GM10248 (cell line): ENCODE measurements at regions not wholly inside any gene's neighbourhood (a gene's known extent, or its start where the extent isn't known, plus 50 kb on each side); places are given as distances from the start of the nearest gene placed in this dataset.

Experiments used
- CTCF ChIA-PET: fragments of 300-600 bp; sonication (Branson Sonifier 250); formaldehyde crosslinking; extraction: SDS; loops from one replicate; lab custom pipeline; 2021; ENCODE audit warnings: antibody characterized with exemption; lab: Yijun Ruan, JAX
- POLR2A ChIA-PET: fragments of 350-650 bp; sonication (Branson Sonifier 250); formaldehyde crosslinking; extraction: SDS; loops from one replicate; lab custom pipeline; 2020; ENCODE audit warnings: antibody characterized with exemption; lab: Yijun Ruan, JAX
- DNase-seq: peaks from one replicate; pipeline ENCODE4 v3.0.0; 2012; ENCODE audit errors: extremely low spot score
- TF ChIP-seq, protein P1 (sequence below): IDR thresholded peaks from 2 replicates; pipeline ENCODE4 v1.5.1; 2012; ENCODE audit warnings: mild to moderate bottlenecking, low read depth; ENCODE audit errors: extremely low read depth, missing control alignments, control extremely low read depth

DNA sequence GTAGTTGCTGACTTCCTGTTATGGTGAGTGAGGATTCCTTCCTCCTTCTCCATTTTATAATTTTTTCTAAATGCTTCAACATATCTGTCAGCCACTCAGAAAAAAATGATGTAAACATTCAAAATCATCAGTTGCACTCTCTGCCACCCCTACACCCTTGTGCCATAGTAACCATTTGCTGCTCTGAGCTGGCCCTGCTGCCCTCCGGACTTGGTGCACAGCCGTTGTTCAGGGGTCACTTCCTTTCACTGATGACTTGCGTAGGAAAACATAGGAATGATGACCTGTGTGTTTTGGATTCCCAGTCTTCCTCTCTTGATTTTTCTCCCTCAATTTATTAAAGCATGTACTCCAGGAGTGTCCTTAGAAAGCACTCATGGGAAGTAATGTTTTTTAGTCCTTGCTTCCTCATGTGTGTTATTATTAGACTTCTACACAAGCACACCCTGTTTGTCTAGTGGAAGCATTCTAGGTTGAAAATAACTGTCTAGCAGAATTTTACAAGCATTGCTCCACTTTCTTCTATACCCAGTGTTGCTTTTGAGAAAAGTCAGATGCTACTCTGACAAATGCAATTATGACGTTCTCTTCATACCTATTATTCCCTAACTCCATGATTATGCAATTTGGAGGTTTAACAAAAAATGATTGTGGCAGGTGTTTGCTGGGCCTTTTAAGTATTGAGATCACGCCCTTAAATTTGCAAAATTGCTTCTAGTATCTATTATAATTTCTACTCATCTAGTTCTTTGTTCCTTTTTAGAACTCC, 62.6 kb upstream of the MTPN start:
- POLR2A ChIA-PET: no interaction called here
- TF ChIP-seq, protein P1, sequence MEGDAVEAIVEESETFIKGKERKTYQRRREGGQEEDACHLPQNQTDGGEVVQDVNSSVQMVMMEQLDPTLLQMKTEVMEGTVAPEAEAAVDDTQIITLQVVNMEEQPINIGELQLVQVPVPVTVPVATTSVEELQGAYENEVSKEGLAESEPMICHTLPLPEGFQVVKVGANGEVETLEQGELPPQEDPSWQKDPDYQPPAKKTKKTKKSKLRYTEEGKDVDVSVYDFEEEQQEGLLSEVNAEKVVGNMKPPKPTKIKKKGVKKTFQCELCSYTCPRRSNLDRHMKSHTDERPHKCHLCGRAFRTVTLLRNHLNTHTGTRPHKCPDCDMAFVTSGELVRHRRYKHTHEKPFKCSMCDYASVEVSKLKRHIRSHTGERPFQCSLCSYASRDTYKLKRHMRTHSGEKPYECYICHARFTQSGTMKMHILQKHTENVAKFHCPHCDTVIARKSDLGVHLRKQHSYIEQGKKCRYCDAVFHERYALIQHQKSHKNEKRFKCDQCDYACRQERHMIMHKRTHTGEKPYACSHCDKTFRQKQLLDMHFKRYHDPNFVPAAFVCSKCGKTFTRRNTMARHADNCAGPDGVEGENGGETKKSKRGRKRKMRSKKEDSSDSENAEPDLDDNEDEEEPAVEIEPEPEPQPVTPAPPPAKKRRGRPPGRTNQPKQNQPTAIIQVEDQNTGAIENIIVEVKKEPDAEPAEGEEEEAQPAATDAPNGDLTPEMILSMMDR: no peak
- DNase-seq: no peak
- CTCF ChIA-PET: interaction anchor here (1.0 kb wide), 1 partner anchor 16 kb away, joined by 3 read pairs; no protein-coding TSS in a partner anchor

DNA sequence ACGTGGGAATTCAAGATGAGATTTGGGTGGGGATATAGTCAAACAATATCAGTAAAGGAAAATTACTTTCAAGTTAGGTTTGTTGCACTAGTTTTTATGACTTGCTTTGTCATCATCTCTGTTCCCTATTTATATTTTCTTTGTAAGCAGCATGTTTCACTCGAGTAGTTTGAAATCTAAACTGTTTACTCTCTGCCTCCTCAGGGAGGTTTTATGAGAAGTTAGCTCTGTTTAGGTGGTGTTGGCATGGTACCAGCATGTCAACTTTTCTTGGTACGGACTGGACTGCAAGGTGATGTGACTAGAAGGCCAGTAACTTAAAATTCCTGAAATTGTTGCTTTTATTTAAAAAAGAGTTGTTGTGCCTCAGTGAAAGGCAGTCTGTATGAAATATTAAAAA, 59.2 kb upstream of the MTPN start:
- POLR2A ChIA-PET: no interaction called here
- CTCF ChIA-PET: interaction anchor here (0.9 to 1.3 kb wide), 2 partner anchors 11 to 78 kb away, joined by 3 to 4 read pairs; no protein-coding TSS in a partner anchor
- no peak for DNase-seq
- TF ChIP-seq, protein P1: no peak

DNA sequence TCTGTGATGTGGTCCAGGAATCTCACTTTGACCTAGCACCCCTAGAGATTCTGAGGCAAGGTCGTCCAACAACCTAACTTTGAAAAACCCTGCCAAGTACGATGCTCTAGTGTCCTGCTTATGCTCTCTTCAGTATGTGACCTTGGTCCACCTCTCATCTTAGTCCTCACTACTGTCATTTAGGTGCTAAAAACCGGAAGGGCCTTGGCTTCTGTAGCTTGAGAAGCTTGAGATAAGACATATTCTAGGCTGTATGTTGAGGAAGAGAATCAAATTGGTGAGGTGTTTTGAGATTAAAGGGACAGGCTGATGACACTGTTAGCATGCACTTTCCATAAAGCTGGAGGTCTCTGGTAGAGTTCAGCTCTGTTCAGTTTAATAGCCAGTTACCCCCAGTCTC, 57.0 kb upstream of the MTPN start:
- POLR2A ChIA-PET: no interaction called here
- TF ChIP-seq, protein P1: no peak
- no peak for DNase-seq
- CTCF ChIA-PET: interaction anchor here (1.0 to 1.6 kb wide), 3 partner anchors 10 to 82 kb away, joined by 3 to 5 read pairs (median 3); no protein-coding TSS in a partner anchor

DNA sequence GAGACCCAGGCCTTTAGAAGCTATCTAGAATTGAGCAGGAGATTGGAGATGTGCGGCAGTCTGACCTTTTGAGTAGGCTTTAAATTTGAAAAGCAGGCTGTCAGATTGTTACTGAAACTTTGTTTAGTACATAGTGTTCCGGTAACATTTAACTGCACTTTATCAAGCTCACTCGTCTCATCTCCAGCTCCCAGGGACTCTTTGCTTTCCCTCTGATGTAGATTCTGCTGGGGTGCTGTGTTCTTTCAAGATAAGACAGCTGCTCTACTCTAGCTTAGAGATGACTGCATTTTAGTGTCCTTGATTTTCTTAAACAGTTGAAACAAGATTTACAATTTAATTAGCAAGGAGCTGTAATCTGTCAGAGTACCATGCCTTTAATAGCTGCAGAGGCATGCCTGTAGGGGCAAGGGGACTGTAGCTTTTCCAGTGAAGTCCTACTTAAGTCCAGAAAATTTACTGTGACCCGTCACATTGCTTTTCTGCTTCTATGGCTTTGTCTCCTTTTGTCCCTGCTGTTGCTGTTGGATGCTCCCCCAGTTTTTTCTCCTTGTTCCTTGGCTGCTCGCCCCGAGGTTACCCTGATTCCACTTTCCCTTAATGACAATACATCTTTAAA, 56.4 kb upstream of the MTPN start:
- POLR2A ChIA-PET: no interaction called here
- DNase-seq: no peak
- TF ChIP-seq, protein P1: no peak
- CTCF ChIA-PET: interaction anchor here (1.0 to 1.6 kb wide), 2 partner anchors 10 to 82 kb away, joined by 3 to 5 read pairs; no protein-coding TSS in a partner anchor

DNA sequence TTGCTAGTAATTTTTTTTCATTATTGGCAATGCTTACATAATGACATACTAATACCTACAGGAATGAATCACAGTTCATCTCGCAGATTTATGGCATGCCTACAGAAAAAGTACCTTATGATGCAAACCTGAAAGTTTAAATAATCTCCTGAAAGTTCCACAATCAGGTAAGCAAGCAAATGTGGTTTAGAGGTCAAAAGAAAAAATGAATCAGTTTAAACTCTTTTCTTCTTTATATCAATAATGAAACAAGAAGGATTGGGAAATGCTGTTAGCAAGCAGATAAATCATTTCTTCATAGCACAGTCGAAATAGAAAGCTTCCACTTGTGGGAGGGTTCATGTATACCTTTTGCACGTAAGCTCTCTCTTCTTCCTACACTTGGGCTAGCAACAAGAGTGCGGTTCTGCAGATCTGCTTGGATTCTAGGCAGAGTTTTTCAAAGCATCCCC, 53.7 kb upstream of the MTPN start:
- ChIA-PET CTCF (no interaction called here), POLR2A (no interaction called here)
- peak; percentile 26 for DNase-seq
- TF ChIP-seq, protein P1: no peak

DNA sequence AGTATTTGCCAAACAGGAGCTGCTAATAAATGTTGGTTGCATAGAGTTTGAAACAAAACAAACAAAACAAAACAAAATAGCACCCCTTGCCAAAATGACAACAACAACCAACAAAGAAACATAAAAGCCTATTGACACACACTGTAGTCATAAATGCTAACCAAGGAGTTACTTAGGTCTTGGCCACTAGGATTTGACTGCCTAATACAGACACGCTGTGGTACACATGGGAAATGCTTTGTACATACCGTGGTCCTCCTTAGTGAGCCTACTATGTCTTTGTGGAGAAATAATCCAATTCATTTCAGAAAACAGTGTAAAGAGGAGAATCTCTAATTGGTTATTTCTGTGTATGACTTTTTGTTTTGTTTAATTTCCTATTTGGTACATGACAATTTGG, 53.2 kb upstream of the MTPN start:
- TF ChIP-seq, protein P1: no peak
- CTCF ChIA-PET: no interaction called here
- POLR2A ChIA-PET: no interaction called here
- no peak for DNase-seq
